GM10248 (cell line): ENCODE measurements at regions not wholly inside any gene's neighbourhood (a gene's known extent, or its start where the extent isn't known, plus 50 kb on each side); places are given as distances from the start of the nearest gene placed in this dataset.

Experiments
- CTCF ChIA-PET: fragments of 300-600 bp; sonication (Branson Sonifier 250); formaldehyde crosslinking; extraction: SDS; loops from one replicate; lab custom pipeline; 2021; ENCODE audit warnings: antibody characterized with exemption; lab: Yijun Ruan, JAX
- POLR2A ChIA-PET: fragments of 350-650 bp; sonication (Branson Sonifier 250); formaldehyde crosslinking; extraction: SDS; loops from one replicate; lab custom pipeline; 2020; ENCODE audit warnings: antibody characterized with exemption; lab: Yijun Ruan, JAX
- DNase-seq: peaks from one replicate; pipeline ENCODE4 v3.0.0; 2012; ENCODE audit errors: extremely low spot score
- TF ChIP-seq, protein P1 (sequence below): IDR thresholded peaks from 2 replicates; pipeline ENCODE4 v1.5.1; 2012; ENCODE audit warnings: mild to moderate bottlenecking, low read depth; ENCODE audit errors: extremely low read depth, missing control alignments, control extremely low read depth

DNA sequence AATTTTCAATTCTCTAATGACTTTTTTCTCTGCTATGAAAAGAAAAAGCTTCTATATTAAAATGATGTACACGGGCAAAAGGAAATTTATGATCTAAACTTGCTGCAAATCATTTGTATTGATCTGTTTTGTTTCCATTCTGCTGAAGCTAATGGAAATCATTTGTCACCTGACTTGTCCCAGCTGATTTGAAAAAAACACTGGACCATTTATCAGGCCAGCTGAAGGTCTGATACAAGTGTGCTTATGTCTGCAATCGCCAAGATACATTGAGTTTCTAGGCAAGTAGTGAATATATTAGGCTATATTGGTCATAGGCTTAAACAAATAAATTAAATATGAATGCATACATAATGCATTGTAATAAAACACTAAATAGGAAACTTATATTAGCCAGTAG is 1309.7 kb downstream of the REEP3 start:
- CTCF ChIA-PET = no interaction called here
- DNase-seq = no peak
- TF ChIP-seq, protein P1, sequence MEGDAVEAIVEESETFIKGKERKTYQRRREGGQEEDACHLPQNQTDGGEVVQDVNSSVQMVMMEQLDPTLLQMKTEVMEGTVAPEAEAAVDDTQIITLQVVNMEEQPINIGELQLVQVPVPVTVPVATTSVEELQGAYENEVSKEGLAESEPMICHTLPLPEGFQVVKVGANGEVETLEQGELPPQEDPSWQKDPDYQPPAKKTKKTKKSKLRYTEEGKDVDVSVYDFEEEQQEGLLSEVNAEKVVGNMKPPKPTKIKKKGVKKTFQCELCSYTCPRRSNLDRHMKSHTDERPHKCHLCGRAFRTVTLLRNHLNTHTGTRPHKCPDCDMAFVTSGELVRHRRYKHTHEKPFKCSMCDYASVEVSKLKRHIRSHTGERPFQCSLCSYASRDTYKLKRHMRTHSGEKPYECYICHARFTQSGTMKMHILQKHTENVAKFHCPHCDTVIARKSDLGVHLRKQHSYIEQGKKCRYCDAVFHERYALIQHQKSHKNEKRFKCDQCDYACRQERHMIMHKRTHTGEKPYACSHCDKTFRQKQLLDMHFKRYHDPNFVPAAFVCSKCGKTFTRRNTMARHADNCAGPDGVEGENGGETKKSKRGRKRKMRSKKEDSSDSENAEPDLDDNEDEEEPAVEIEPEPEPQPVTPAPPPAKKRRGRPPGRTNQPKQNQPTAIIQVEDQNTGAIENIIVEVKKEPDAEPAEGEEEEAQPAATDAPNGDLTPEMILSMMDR = no peak
- POLR2A ChIA-PET = no interaction called here

DNA sequence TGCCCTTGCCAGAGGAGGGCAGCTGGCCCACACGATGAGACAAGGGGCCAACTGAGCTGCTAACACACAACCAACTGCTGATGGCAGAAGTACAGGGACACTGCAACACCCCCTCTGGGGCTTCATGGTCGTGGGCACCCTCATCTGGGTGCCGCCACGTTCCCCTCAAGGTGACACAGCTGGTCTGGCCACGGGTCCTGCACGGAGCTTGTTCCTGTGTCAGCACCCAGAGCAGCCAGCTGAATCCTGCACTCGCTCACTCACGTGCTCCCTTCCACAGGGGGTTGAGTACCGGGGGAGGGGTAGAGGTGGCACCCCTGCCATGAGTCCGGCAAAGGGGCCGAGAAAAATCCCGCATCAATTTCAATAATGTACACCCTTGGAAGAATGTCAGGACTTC is 1319.1 kb downstream of the REEP3 start:
- TF ChIP-seq, protein P1 = no peak
- DNase-seq = no peak
- ChIA-PET POLR2A (no interaction called here), CTCF (interaction anchor here (1.1 to 2.9 kb wide), 2 partner anchors 12 to 33 kb away, joined by 3 to 8 read pairs; no protein-coding TSS in a partner anchor)

DNA sequence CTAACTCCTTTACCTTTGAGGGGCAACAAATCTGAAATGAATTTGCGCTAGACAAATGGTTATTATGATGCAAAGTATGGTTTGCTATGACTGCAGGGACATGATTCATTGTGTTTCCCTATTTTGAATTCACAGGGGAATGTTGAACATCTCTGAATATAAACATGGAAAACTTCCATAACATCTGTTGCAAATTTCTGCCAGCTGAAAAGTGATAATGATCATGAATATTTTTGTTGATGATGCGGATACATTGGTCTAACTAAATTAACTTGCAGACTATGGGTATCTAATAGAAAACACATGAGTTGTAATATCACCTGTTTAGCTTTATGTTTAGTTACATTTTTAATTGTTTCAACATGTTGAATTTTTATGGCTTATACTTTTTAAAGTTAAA is 1325.5 kb downstream of the REEP3 start:
- CTCF ChIA-PET = interaction anchor here (1.3 to 1.6 kb wide), 2 partner anchors 10 to 22 kb away, joined by 4 read pairs; no protein-coding TSS in a partner anchor

DNA sequence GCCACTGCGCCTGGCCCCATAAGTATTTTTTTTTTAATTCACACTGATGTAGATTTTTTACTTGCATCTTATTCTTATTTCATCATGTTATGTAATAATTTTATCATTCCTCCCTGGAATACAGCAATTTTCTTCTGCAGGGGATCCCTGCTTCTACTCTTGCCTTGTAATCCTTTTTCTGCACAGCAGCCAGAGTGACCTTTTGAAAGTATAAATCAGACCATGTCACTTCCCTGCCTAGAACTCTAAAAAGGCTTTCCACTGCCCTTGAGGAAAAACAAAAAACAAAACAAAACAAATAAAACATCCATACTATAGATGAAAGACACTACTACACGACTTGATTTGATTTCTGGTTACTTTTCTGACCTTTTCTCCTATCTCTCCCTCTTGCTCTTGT is 1334.7 kb downstream of the REEP3 start:
- ChIA-PET POLR2A (no interaction called here), CTCF (interaction anchor here (1.1 kb wide), 1 partner anchor 10 kb away, joined by 4 read pairs; no protein-coding TSS in a partner anchor)
- TF ChIP-seq, protein P1 = no peak
- DNase-seq = no peak

More for the DNA sequence above, 1325.5 kb downstream of the REEP3 start:
- no peak for DNase-seq
- POLR2A ChIA-PET = no interaction called here
- TF ChIP-seq, protein P1 = no peak

DNA sequence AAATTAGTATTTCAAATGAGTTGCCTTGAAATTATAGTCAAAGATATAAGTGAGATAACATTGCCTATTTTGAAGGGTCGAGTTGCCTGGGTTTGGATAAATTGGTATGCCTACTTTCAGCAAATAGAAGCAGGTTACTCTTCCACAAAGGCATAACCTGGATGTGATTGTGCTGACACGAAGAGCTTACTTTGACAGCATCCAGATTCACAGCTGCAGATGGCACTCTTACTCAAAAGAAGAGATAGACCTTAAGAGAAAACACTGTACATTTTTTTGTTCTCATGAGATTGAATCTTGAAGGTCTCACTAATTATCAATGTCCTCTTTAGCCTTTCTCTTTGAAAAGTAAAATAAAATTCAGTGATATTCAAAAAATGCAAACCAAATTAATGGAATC is 1338.7 kb downstream of the REEP3 start:
- DNase-seq = no peak
- TF ChIP-seq, protein P1 = no peak
- CTCF ChIA-PET = no interaction called here
- POLR2A ChIA-PET = no interaction called here

DNA sequence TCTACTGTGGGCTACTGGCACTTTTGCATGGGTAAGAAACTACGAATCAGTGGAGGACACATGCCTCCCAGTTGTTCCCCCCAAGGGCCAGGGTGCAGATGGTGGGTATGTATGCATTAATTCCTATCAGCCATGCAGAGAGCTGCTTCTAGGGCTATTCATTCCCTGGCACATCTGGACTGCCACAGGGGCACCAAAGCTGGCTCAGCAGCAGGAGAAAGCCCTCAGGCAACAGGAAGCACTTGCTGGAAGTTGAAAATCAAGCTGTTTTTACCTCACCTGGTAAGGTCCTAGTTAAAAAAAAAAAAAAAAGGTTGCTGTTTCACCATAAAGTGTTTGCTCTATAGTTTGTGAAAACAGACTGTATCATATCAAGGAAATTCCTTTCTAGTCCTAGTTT is 1342.6 kb downstream of the REEP3 start:
- TF ChIP-seq, protein P1 = no peak
- ChIA-PET CTCF (interaction anchor here (0.6 to 1.9 kb wide), 3 partner anchors 11 to 233 kb away, joined by 3 to 4 read pairs (median 3); no protein-coding TSS in a partner anchor), POLR2A (no interaction called here)
- DNase-seq = no peak
